Stimulated activated naive CD8-positive, alpha-beta T cell treated with anti-CD3 and anti-CD28 coated beads, Interleukin-15, Interleukin-2, amounts not matched to agents 100 ng/mL and 50 ng/mL, for 24 hours (primary cell): ENCODE measurements at regions not wholly inside any gene's neighbourhood (a gene's known extent, or its start where the extent isn't known, plus 50 kb on each side); places are given as distances from the start of the nearest gene placed in this dataset.
"Not testable (repeated sequence)": the region's sequence is repeated elsewhere in the genome, so short reads cannot be mapped to it uniquely, and the experiment has no call there.

Experiments used
- H3K27ac Mint-ChIP-seq: one replicate; pipeline ENCODE4 v1.8.0; 2021; ENCODE audit warnings: mild to moderate bottlenecking, mixed read lengths
- H3K27me3 Mint-ChIP-seq: one replicate; pipeline ENCODE4 v1.8.0; 2021; ENCODE audit warnings: mixed read lengths
- H3K36me3 Mint-ChIP-seq: one replicate; pipeline ENCODE4 v1.8.0; 2021; ENCODE audit warnings: low read depth, mixed read lengths
- H3K4me1 Mint-ChIP-seq: one replicate; pipeline ENCODE4 v1.8.0; 2021; ENCODE audit warnings: low read depth, mixed read lengths
- H3K4me3 Mint-ChIP-seq: one replicate; pipeline ENCODE4 v1.8.0; 2021; ENCODE audit warnings: mild to moderate bottlenecking, mixed read lengths
- H3K9me3 Mint-ChIP-seq: one replicate; pipeline ENCODE4 v1.8.0; 2021; ENCODE audit warnings: mixed read lengths

DNA sequence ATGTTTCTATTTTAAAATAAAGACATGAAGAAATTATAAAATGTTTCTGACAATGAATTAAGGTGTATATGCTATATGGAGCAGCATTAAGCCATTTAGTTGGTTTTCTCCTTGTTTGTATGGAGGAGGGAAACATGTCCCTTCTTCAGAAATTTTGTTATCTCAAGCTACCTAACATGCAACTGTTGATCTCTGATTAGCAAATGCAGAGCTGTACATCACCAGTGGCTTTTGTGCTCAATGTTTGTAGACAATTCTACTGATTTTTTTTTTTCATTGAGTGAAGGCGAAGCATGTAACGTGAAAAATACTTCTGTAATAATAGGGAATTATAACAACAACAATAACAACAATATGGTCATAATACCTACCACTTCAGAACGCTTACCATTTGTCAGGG lies 463.7 kb downstream of the PLPP3 start:
- Mint-ChIP-seq H3K9me3 (peaks cover 15% of the 10 kb centered on the region), H3K4me1 (no peaks in the 10 kb centered on the region), H3K4me3 (no peak overlapping the region), H3K36me3 (no peaks in the 10 kb centered on the region), H3K27ac (no peak overlapping the region), H3K27me3 (peaks cover 5% of the 10 kb centered on the region)

DNA sequence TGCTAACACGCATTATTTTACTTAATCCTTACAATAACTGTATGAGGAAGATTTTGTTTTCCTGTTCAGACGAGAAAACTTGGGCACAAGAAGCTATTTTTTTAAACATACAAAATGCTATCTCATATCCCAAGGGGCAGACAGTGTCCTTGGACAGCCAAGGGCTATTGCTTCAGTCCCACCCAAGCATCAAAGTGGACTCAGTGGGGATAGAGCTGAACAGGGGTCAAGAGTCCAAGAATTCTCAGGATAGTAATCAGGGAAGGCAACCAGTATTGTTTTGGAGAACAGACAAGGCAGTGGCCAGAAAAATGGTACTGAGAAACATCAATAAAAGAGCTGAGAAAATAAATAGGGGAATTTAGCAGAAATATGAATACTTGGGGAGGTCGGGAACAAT lies 465.7 kb downstream of the PLPP3 start:
- Mint-ChIP-seq H3K36me3 (no peaks in the 10 kb centered on the region), H3K9me3 (peaks cover 15% of the 10 kb centered on the region), H3K4me1 (no peaks in the 10 kb centered on the region), H3K27ac (no peak overlapping the region), H3K27me3 (peaks cover 5% of the 10 kb centered on the region), H3K4me3 (no peak overlapping the region)

- Mint-ChIP-seq H3K36me3 (no peaks in the 10 kb centered on the region), H3K4me1 (no peaks in the 10 kb centered on the region), H3K27ac (no peak overlapping the region), H3K4me3 (no peak overlapping the region), H3K27me3 (no peaks in the 10 kb centered on the region), H3K9me3 (peaks cover 7% of the 10 kb centered on the region)
Observed at GRCh38 chr1:56107275-56107638, 472.1 kb downstream of the PLPP3 start.

GRCh38 chr1:56106531-56107274 lies 472.7 kb downstream of the PLPP3 start:
- Mint-ChIP-seq H3K27ac (no peak overlapping the region), H3K27me3 (no peaks in the 10 kb centered on the region), H3K36me3 (no peaks in the 10 kb centered on the region), H3K4me3 (no peak overlapping the region), H3K9me3 (peaks cover 7% of the 10 kb centered on the region), H3K4me1 (no peaks in the 10 kb centered on the region)

GRCh38 chr1:56105397-56105796 lies 474.0 kb downstream of the PLPP3 start:
- H3K4me3 Mint-ChIP-seq: no peak overlapping the region
- H3K36me3 Mint-ChIP-seq: no peaks in the 10 kb centered on the region
- no peaks in the 10 kb centered on the region for H3K4me1 Mint-ChIP-seq
- no peak overlapping the region for H3K27ac Mint-ChIP-seq
- H3K9me3 Mint-ChIP-seq: peaks cover 7% of the 10 kb centered on the region
- no peaks in the 10 kb centered on the region for H3K27me3 Mint-ChIP-seq

DNA sequence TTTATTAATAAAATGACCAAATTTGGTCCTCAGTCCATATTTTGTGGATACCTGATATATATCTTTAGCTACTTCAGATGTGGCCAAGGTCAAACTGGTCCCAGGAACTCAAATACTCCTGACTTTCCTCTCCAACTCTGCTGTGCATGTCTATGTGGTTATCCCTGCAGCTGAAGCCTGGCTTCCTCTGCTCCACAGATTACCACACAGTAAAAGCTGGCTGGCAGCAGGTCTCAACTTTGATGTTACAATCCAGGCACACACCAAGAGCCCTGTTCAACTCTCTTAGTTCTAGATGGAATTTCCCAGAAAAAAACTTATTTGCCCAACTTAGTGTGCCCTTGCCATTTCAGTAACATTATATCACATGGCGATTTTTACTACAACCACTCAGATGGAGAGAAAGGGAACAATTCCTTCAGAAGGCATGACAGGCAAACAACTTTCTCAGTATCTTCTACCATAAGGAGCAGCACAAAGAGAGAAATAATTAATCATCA lies 479.5 kb downstream of the PLPP3 start:
- no peaks in the 10 kb centered on the region for H3K36me3 Mint-ChIP-seq
- H3K27ac Mint-ChIP-seq: no peak overlapping the region
- H3K4me1 Mint-ChIP-seq: no peaks in the 10 kb centered on the region
- H3K4me3 Mint-ChIP-seq: no peak overlapping the region
- H3K9me3 Mint-ChIP-seq: peaks cover 11% of the 10 kb centered on the region
- no peaks in the 10 kb centered on the region for H3K27me3 Mint-ChIP-seq

DNA sequence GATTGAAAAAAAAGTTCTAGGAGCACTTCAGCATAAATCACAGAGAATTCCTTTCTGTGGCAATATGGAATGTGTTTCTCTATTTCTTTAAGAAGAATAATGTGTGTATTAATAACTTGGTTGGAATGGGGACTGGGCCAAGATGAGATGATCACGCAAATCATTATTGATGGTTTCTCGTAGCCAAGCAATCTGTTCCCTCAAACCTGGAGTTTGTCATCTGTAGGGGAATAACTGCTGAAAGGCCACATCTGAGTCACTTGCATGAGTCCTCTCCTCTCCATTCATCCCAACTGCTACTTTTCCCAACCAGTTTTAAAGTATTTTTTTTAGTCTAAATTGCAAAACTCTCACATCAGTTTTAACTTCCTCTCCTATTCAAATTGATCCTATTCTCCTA lies 480.4 kb downstream of the PLPP3 start:
- Mint-ChIP-seq H3K27ac (no peak overlapping the region), H3K9me3 (peaks cover 6% of the 10 kb centered on the region), H3K36me3 (no peaks in the 10 kb centered on the region), H3K27me3 (no peaks in the 10 kb centered on the region), H3K4me1 (no peaks in the 10 kb centered on the region), H3K4me3 (no peak overlapping the region)

DNA sequence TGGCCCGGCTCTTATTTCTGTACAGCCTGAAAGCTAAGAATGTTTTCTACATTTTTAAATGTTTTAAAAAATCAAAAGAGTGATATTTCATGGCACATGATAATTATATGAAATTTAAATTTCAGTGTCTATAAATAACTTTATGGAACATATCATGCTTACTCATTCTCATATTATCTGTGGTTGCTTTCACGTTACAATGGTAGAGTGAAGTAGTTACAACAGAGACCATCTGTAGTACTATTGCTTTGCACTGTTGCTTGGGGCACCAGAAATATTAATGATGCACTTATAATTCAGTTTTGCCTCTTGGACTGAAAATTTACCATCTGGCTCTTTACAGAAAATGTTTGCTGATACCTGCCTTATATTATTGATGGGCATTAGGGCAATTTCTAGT lies 481.6 kb downstream of the PLPP3 start:
- H3K27ac Mint-ChIP-seq: no peak overlapping the region
- no peaks in the 10 kb centered on the region for H3K36me3 Mint-ChIP-seq
- H3K4me3 Mint-ChIP-seq: no peak overlapping the region
- no peaks in the 10 kb centered on the region for H3K4me1 Mint-ChIP-seq
- peaks cover 6% of the 10 kb centered on the region for H3K9me3 Mint-ChIP-seq
- no peaks in the 10 kb centered on the region for H3K27me3 Mint-ChIP-seq

GRCh38 chr1:56095696-56096665 lies 483.4 kb downstream of the PLPP3 start:
- no peak overlapping the region for H3K27ac Mint-ChIP-seq
- H3K4me1 Mint-ChIP-seq: no peaks in the 10 kb centered on the region
- H3K36me3 Mint-ChIP-seq: no peaks in the 10 kb centered on the region
- H3K9me3 Mint-ChIP-seq: peaks cover 6% of the 10 kb centered on the region
- H3K4me3 Mint-ChIP-seq: no peak overlapping the region
- no peaks in the 10 kb centered on the region for H3K27me3 Mint-ChIP-seq

GRCh38 chr1:56094168-56094567 lies 485.2 kb downstream of the PLPP3 start:
- no peak overlapping the region for H3K4me3 Mint-ChIP-seq
- H3K27me3 Mint-ChIP-seq: no peaks in the 10 kb centered on the region
- H3K36me3 Mint-ChIP-seq: no peaks in the 10 kb centered on the region
- H3K9me3 Mint-ChIP-seq: peaks cover 6% of the 10 kb centered on the region
- no peaks in the 10 kb centered on the region for H3K4me1 Mint-ChIP-seq
- no peak overlapping the region for H3K27ac Mint-ChIP-seq

DNA sequence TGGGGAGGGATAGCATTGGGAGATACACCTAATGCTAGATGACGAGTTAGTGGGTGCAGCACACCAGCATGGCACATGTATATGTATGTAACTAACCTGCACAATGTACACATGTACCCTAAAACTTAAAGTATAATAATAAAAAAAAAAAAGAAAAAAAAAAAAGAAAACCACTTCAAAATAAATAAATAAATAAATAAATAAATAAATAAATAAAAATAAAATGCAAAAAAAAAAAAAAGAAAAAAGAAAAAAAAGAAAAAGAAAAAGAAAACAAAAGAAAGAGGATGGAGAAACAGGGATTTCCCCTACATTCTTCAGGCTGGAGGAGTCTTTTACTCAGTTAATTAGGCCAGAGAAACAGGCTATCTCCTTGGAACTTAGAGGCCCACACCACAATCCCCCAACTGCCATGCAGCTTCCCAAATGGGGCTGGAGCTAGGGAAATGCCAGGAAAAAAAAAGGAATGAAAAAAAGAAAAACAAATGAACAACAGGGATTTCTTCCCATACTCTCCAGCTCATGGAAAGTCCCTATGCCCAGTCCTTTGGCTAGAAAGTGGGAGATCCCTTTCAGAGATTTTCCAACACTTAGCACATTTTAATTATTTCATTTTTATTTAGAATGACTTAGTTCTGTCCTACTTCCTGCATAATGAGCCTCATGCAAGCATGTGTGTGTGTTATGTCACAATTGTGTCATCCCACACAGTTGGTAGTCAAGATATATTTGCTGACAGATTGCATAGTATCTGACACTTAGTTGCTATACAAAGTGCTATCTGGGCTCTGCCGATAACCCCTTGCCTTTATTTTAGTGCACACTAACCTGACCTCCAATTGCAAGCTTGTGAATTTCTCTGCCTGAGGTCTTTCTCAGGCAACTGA lies 486.4 kb downstream of the PLPP3 start:
- no peak overlapping the region for H3K27ac Mint-ChIP-seq
- no peaks in the 10 kb centered on the region for H3K4me1 Mint-ChIP-seq
- H3K4me3 Mint-ChIP-seq: no peak overlapping the region
- peaks cover 11% of the 10 kb centered on the region for H3K9me3 Mint-ChIP-seq
- H3K36me3 Mint-ChIP-seq: no peaks in the 10 kb centered on the region
- no peaks in the 10 kb centered on the region for H3K27me3 Mint-ChIP-seq

GRCh38 chr1:56089826-56090225 lies 489.5 kb downstream of the PLPP3 start:
- H3K27ac Mint-ChIP-seq, H3K27me3 Mint-ChIP-seq, H3K36me3 Mint-ChIP-seq, H3K4me1 Mint-ChIP-seq, H3K9me3 Mint-ChIP-seq, H3K4me3 Mint-ChIP-seq: not testable (repeated sequence)

GRCh38 chr1:56084246-56084645 lies 495.1 kb downstream of the PLPP3 start:
- Mint-ChIP-seq H3K36me3 (no peaks in the 10 kb centered on the region), H3K27ac (no peak overlapping the region), H3K9me3 (peaks cover 9% of the 10 kb centered on the region), H3K4me1 (no peaks in the 10 kb centered on the region), H3K27me3 (no peaks in the 10 kb centered on the region), H3K4me3 (no peak overlapping the region)

DNA sequence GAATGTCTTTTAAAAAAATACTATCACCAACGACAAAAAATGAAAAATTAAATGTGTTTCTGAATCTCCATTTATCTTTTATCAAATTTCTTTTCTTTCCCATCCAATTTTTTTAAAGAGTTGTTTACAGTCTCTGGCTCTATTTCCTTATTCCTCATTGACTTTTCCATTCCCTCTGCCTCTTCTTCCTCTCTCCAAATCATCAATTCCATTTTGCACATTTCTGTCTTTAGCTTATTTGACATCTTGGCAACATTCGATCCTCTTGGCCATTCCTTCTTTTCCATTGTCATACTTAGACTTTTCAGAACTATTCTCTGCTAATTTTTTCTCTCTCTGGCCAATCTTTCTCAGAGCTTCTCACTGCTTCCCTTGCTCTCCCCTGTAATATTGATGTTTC lies 497.6 kb downstream of the PLPP3 start:
- Mint-ChIP-seq H3K4me3 (no peak overlapping the region), H3K27ac (no peak overlapping the region), H3K36me3 (no peaks in the 10 kb centered on the region), H3K27me3 (no peaks in the 10 kb centered on the region), H3K4me1 (no peaks in the 10 kb centered on the region), H3K9me3 (no peaks in the 10 kb centered on the region)
